K562 (cell line): ENCODE measurements at regions not wholly inside any gene's neighbourhood (a gene's known extent, or its start where the extent isn't known, plus 50 kb on each side); places are given as distances from the start of the nearest gene placed in this dataset.

Experiments used
- ATAC-seq: fragments of 200-7000 bp; cut with Tn5 transposase; 3 replicates; pipeline ENCODE4 v1.9.1; 2020; ENCODE audit warnings: moderate library complexity
- BruUV-seq: library from RNA; stranded (reverse); fragments of 400-500 nt; replicated peaks from 2 replicates; lab custom pipeline; 2021; lab: Mats Ljungman, UMichigan
- CTCF ChIA-PET: fragments of 300-600 bp; formaldehyde crosslinking; extraction: SDS; loops from one replicate; lab custom pipeline; 2021; ENCODE audit warnings: low intra/inter-chr PET ratio; lab: Yijun Ruan, JAX
- POLR2A ChIA-PET: fragments of 300-600, 350-650 bp; sonication (Branson Sonifier 250); formaldehyde crosslinking; extraction: SDS; loops from one replicate; lab custom pipeline; 2021; ENCODE audit warnings: antibody characterized with exemption, inconsistent platforms; lab: Yijun Ruan, JAX
- DNase-seq, 4 experiments: peaks; one replicate each; pipeline versions ENCODE4 v3.0.0 to v3.0.0-alpha.2; 2011 to 2018; ENCODE audit warnings: low spot score in 3 of 4, mixed read lengths in 3 of 4; ENCODE audit errors: extremely low read depth in 1 of 4
- FAIRE-seq: peaks from 2 replicates; lab custom pipeline; 2011; peaks lifted over from hg19 to GRCh38; lab: Jason Lieb, UNC
- H2AFZ ChIP-seq: 2 replicates; pipeline ENCODE4 v1.6.0; 2011; ENCODE audit warnings: low read depth, low read length, control low read depth, inconsistent platforms
- H3K27ac ChIP-seq: fragments of 200-600 bp; 3 replicates; pipeline ENCODE4 v1.8.0; 2011; ENCODE audit warnings: low read depth, mild to moderate bottlenecking, control low read depth, inconsistent platforms, low read length, moderate library complexity, mixed read lengths; ENCODE audit errors: extremely low read depth
- H3K27me3 ChIP-seq, 2 experiments: fragments of 300-600 bp in 1 of 2; 2 replicates in 1 of 2; 3 replicates in 1 of 2; pipeline versions ENCODE4 v1.6.0 to v1.8.0; 2011; ENCODE audit warnings: inconsistent platforms in 2 of 2, low read length in 2 of 2, mild to moderate bottlenecking in 1 of 2, mixed read lengths in 1 of 2, moderate library complexity in 1 of 2; ENCODE audit not compliant: control insufficient read depth in 2 of 2, insufficient read depth in 2 of 2
- H3K36me3 ChIP-seq: fragments of 300-600 bp; 3 replicates; pipeline ENCODE4 v1.8.0; 2011; ENCODE audit warnings: mild to moderate bottlenecking, low read length, inconsistent platforms; ENCODE audit not compliant: control insufficient read depth, insufficient read depth
- H3K4me1 ChIP-seq, 2 experiments: fragments of 200-600 bp in 1 of 2; replicated peaks in 1 of 2; 2 replicates in 1 of 2; 3 replicates in 1 of 2; pipeline versions ENCODE4 v1.5.1 to v1.8.0; 2011; ENCODE audit warnings: inconsistent platforms in 2 of 2, low read length in 2 of 2, mild to moderate bottlenecking in 1 of 2, mixed read lengths in 1 of 2, moderate library complexity in 1 of 2; ENCODE audit not compliant: control insufficient read depth in 2 of 2, insufficient read depth in 2 of 2
- H3K4me2 ChIP-seq: 2 replicates; pipeline ENCODE4 v1.6.1; 2011; ENCODE audit warnings: low read length, control low read depth, inconsistent platforms, mixed read lengths; ENCODE audit not compliant: insufficient read depth
- H3K4me3 ChIP-seq: fragments of 200-600 bp; sonication (generic), shearing (Covaris generic); 2 replicates; pipeline ENCODE4 v1.5.1; 2016; ENCODE audit warnings: control low read depth, inconsistent platforms
- H3K79me2 ChIP-seq: fragments of 200-600 bp; 3 replicates; pipeline ENCODE4 v1.8.0; 2011; ENCODE audit warnings: low read length, inconsistent platforms; ENCODE audit not compliant: control insufficient read depth, insufficient read depth
- H3K9ac ChIP-seq, 2 experiments: 2 replicates each; pipeline versions ENCODE4 v1.6.0 to v1.6.1; 2011; ENCODE audit warnings: low read depth in 2 of 2, low read length in 2 of 2, control low read depth in 1 of 2, inconsistent platforms in 1 of 2, mild to moderate bottlenecking in 1 of 2, mixed read lengths in 1 of 2; ENCODE audit not compliant: insufficient read depth in 1 of 2
- H3K9me1 ChIP-seq: one replicate; pipeline ENCODE4 v1.6.0; 2011; ENCODE audit warnings: inconsistent platforms, mild to moderate bottlenecking, low read length, moderate library complexity; ENCODE audit not compliant: control insufficient read depth, insufficient read depth
- H3K9me3 ChIP-seq: replicated peaks from 2 replicates; pipeline ENCODE4 v1.5.1; 2011; ENCODE audit warnings: low read depth, low read length, inconsistent platforms; ENCODE audit not compliant: control insufficient read depth, insufficient read depth
- H4K20me1 ChIP-seq: replicated peaks from 2 replicates; pipeline ENCODE4 v1.6.1; 2011; ENCODE audit warnings: low read length, inconsistent platforms, mixed read lengths; ENCODE audit not compliant: control insufficient read depth, insufficient read depth
- KAT7 ChIP-seq: sonication (generic); formaldehyde crosslinking; IDR thresholded peaks from 2 replicates; pipeline ENCODE4 v1.8.0; 2022; ENCODE audit warnings: missing genetic modification reagents, mild to moderate bottlenecking, borderline replicate concordance
- KAT8 ChIP-seq: fragments of 450-650 bp; IDR thresholded peaks from 2 replicates; pipeline ENCODE4 v1.6.1; 2016; ENCODE audit warnings: low read depth, mild to moderate bottlenecking
- MCM7 ChIP-seq, 2 experiments: fragments of 450-650 bp; IDR thresholded peaks; 2 replicates each; pipeline ENCODE4 v1.6.1; 2016 to 2018
- NCOR1 ChIP-seq: fragments of 450-650 bp; IDR thresholded peaks from 2 replicates; pipeline ENCODE4 v1.6.1; 2016; ENCODE audit warnings: mild to moderate bottlenecking, moderate library complexity
- NFXL1 ChIP-seq: fragments of 450-650 bp; formaldehyde crosslinking; IDR thresholded peaks from 2 replicates; pipeline ENCODE4 v1.4.0; 2021; ENCODE audit warnings: mild to moderate bottlenecking
- POLR3A ChIP-seq: IDR thresholded peaks from 2 replicates; pipeline ENCODE4 v1.6.1; 2011; ENCODE audit warnings: borderline replicate concordance, mild to moderate bottlenecking, moderate library complexity; ENCODE audit not compliant: insufficient read length, insufficient read depth; ENCODE audit errors: extremely low read depth
- SMARCC2 ChIP-seq: fragments of 450-650 bp; IDR thresholded peaks from 2 replicates; pipeline ENCODE4 v1.6.1; 2017; ENCODE audit warnings: antibody characterized with exemption, moderate library complexity, mild to moderate bottlenecking, low read depth
- TSC22D4 ChIP-seq: fragments of 450-650 bp; IDR thresholded peaks from 2 replicates; pipeline ENCODE4 v1.6.1; 2016; ENCODE audit warnings: missing genetic modification characterization, missing biosample characterization, control low read depth
- WGBS: fragments of 100-300 bp; shearing (Covaris generic); methylation state at CpG from one replicate; pipeline ENCODE4 v1.1.6; 2016; ENCODE audit warnings: low coverage, mixed read lengths; ENCODE audit not compliant: insufficient coverage; ENCODE audit errors: missing lambda C conversion rate; 5-methylcytosine and 5-hydroxymethylcytosine counted together
- in situ Hi-C: fragments of 300-500 bp; cut with MboI; formaldehyde crosslinking; loops from 4 replicates; pipeline ENCODE4 v1.15.0; 2018; ENCODE audit warnings: inconsistent platforms, mixed read lengths
- intact Hi-C: fragments of 100-400 bp; cut with micrococcal nuclease; formaldehyde crosslinking; loops from 2 replicates; pipeline ENCODE4 v1.14.2; 2022
- TF ChIP-seq, protein P1 (sequence below): fragments of 200-400 bp; formaldehyde crosslinking; IDR thresholded peaks from 2 replicates; pipeline ENCODE4 v1.6.1; 2017; ENCODE audit warnings: mild to moderate bottlenecking, low read depth, low read length, moderate library complexity

DNA sequence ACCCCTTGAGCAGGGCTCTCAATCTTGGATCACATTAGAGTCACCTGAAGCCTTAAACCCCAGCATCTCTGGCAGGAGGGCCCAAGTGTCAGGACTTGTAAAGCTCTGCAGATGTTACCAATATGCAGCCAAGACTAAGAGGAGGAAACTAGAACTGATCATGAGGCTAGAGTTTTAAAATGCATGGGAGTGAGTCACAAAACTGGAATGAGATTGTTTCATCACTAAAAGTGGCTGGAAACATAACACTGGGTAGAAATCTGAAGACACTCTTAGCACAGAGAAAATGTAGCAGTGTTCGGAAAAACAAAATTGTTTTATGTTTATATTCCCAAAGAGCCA, 63.3 kb upstream of the GHITM start:
- Histone ChIP-seq H3K36me3 (no peaks in the 10 kb centered on the region), H3K4me3 (no peak overlapping the region), H3K27ac (no peak overlapping the region), H3K9ac (no peak overlapping the region), H3K4me1 (peaks cover 4 to 5% of the 10 kb centered on the region in 2 experiments; a peak in 3 of 5 replicates), H3K4me2 (no peak overlapping the region), H3K27me3 (no peaks in the 10 kb centered on the region), H3K9me3 (no peaks in the 10 kb centered on the region), H3K9me1 (no peaks in the 10 kb centered on the region), H2AFZ (no peak overlapping the region), H4K20me1 (no peaks in the 10 kb centered on the region), H3K79me2 (no peaks in the 10 kb centered on the region)
- no TSS peak for BruUV-seq
- in situ Hi-C loops (no loop called here), intact Hi-C loops (no loop called here)
- no peak for TF ChIP-seq KAT8
- TF ChIP-seq NCOR1 = no peak
- TF ChIP-seq, protein P1, sequence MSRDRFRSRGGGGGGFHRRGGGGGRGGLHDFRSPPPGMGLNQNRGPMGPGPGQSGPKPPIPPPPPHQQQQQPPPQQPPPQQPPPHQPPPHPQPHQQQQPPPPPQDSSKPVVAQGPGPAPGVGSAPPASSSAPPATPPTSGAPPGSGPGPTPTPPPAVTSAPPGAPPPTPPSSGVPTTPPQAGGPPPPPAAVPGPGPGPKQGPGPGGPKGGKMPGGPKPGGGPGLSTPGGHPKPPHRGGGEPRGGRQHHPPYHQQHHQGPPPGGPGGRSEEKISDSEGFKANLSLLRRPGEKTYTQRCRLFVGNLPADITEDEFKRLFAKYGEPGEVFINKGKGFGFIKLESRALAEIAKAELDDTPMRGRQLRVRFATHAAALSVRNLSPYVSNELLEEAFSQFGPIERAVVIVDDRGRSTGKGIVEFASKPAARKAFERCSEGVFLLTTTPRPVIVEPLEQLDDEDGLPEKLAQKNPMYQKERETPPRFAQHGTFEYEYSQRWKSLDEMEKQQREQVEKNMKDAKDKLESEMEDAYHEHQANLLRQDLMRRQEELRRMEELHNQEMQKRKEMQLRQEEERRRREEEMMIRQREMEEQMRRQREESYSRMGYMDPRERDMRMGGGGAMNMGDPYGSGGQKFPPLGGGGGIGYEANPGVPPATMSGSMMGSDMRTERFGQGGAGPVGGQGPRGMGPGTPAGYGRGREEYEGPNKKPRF = no peak
- TF ChIP-seq POLR3A = no peak
- no peak for TF ChIP-seq NFXL1 (CRISPR knock-in tag)
- no peak for TF ChIP-seq KAT7 (CRISPR knock-in tag)
- no peak for TF ChIP-seq SMARCC2
- TF ChIP-seq TSC22D4 (tag) = no peak
- no peak for TF ChIP-seq MCM7 (IDR thresholded peaks at IDR 0.05)
- CTCF ChIA-PET = no interaction called here
- no peak for DNase-seq
- ATAC-seq = no peak
- POLR2A ChIA-PET = interaction anchor here (0.9 to 1.0 kb wide), 2 partner anchors 20 to 64 kb away, joined by 3 read pairs; no protein-coding TSS in a partner anchor
- FAIRE-seq = no peak
- WGBS = 0% methylated on average over 1 of the region's 1 CpG
